GM12878 (cell line): ENCODE measurements at regions not wholly inside any gene's neighbourhood (a gene's known extent, or its start where the extent isn't known, plus 50 kb on each side); places are given as distances from the start of the nearest gene placed in this dataset.

ENCODE experiments used
- ATAC-seq: fragments of 200-7000 bp; cut with Tn5 transposase; 3 replicates; pipeline ENCODE4 v1.9.1; 2020; ENCODE audit warnings: mild to moderate bottlenecking, moderate library complexity
- BruUV-seq: library from RNA; stranded (reverse); fragments of 400-500 nt; replicated peaks from 2 replicates; lab custom pipeline; 2021; lab: Mats Ljungman, UMichigan
- CTCF ChIA-PET: fragments of 300-600 bp; sonication (Branson Sonifier 250); formaldehyde crosslinking; extraction: SDS; loops from one replicate; lab custom pipeline; 2021; ENCODE audit warnings: inconsistent platforms; lab: Yijun Ruan, JAX
- POLR2A ChIA-PET: fragments of 350-600 bp; formaldehyde crosslinking; extraction: SDS; loops from one replicate; lab custom pipeline; 2021; ENCODE audit warnings: inconsistent platforms; lab: Charles Lee
- RAD21 ChIA-PET: fragments of 300-600 bp; sonication (Branson Sonifier 250); formaldehyde crosslinking; loops from one replicate; lab custom pipeline; 2023; ENCODE audit warnings: antibody characterized with exemption; ENCODE audit not compliant: unreplicated experiment; lab: Charles Lee
- SMC1A ChIA-PET: fragments of 300-600 bp; sonication (Branson Sonifier 250); formaldehyde crosslinking; loops from one replicate; lab custom pipeline; 2023; ENCODE audit not compliant: unreplicated experiment, uncharacterized antibody; lab: Charles Lee
- DNase-seq: peaks from one replicate; pipeline ENCODE4 v3.0.0-alpha.2; 2011; ENCODE audit warnings: low read depth, low spot score
- FAIRE-seq: peaks from 3 replicates; lab custom pipeline; 2011; peaks lifted over from hg19 to GRCh38; lab: Jason Lieb, UNC
- H2AFZ ChIP-seq: 2 replicates; pipeline ENCODE4 v1.6.0; 2011; ENCODE audit warnings: low read depth, low read length, control low read depth; ENCODE audit not compliant: control insufficient read depth
- H3K27ac ChIP-seq: 2 replicates; pipeline ENCODE4 v1.5.1; 2011; ENCODE audit warnings: control low read depth; ENCODE audit not compliant: control insufficient read depth, insufficient read depth
- H3K27me3 ChIP-seq, 2 experiments: replicated peaks in 1 of 2; 2 replicates each; pipeline versions ENCODE4 v1.6.0 to v1.6.1; 2011; ENCODE audit warnings: low read length in 1 of 2; ENCODE audit not compliant: control insufficient read depth in 2 of 2, insufficient read depth in 2 of 2
- H3K36me3 ChIP-seq, 2 experiments: 2 replicates each; pipeline ENCODE4 v1.5.1; 2011; ENCODE audit warnings: low read length in 1 of 2; ENCODE audit not compliant: control insufficient read depth in 2 of 2, insufficient read depth in 2 of 2
- H3K4me1 ChIP-seq: 2 replicates; pipeline ENCODE4 v1.6.1; 2011; ENCODE audit warnings: mild to moderate bottlenecking, low read length, moderate library complexity, mixed read lengths; ENCODE audit not compliant: control insufficient read depth, insufficient read depth
- H3K4me2 ChIP-seq: 2 replicates; pipeline ENCODE4 v1.6.0; 2011; ENCODE audit warnings: control low read depth; ENCODE audit not compliant: control insufficient read depth, insufficient read depth
- H3K4me3 ChIP-seq: fragments of 200-600 bp; sonication (generic); 2 replicates; pipeline ENCODE4 v1.5.1; 2016
- H3K79me2 ChIP-seq: 2 replicates; pipeline ENCODE4 v1.6.0; 2011; ENCODE audit warnings: low read length; ENCODE audit not compliant: control insufficient read depth, insufficient read depth
- H3K9ac ChIP-seq: 2 replicates; pipeline ENCODE4 v1.8.0; 2011; ENCODE audit warnings: low read length, control low read depth, mixed read lengths; ENCODE audit not compliant: control insufficient read depth, insufficient read depth
- H3K9me3 ChIP-seq: replicated peaks from 3 replicates; pipeline ENCODE4 v1.5.1; 2011; ENCODE audit warnings: mild to moderate bottlenecking, low read length; ENCODE audit not compliant: control insufficient read depth, insufficient read depth
- H4K20me1 ChIP-seq: 2 replicates; pipeline ENCODE4 v1.6.0; 2011; ENCODE audit not compliant: control insufficient read depth, insufficient read depth
- BCL11A ChIP-seq: IDR thresholded peaks from 2 replicates; pipeline ENCODE4 v1.6.1; 2011; ENCODE audit warnings: low read depth, low read length
- CUX1 ChIP-seq: IDR thresholded peaks from 2 replicates; pipeline ENCODE4 v1.6.1; 2012; ENCODE audit warnings: improper control_type of control experiment, low read depth, low read length; ENCODE audit not compliant: insufficient replicate concordance
- DPF2 ChIP-seq: fragments of 450-650 bp; IDR thresholded peaks from 2 replicates; pipeline ENCODE4 v1.6.1; 2017; ENCODE audit warnings: mild to moderate bottlenecking
- ETV6 ChIP-seq, 2 experiments: fragments of 450-650 bp in 1 of 2; IDR thresholded peaks in 1 of 2; conservative IDR thresholded peaks in 1 of 2; 2 replicates each; pipeline ENCODE4 v1.6.1; 2014; ENCODE audit warnings: antibody characterized with exemption in 1 of 2, borderline replicate concordance in 1 of 2, low read depth in 1 of 2, mild to moderate bottlenecking in 1 of 2, moderate library complexity in 1 of 2
- NBN ChIP-seq: fragments of 450-650 bp; IDR thresholded peaks from 2 replicates; pipeline ENCODE4 v1.6.1; 2016
- NFYB ChIP-seq: IDR thresholded peaks from 2 replicates; pipeline ENCODE4 v1.6.1; 2011; ENCODE audit warnings: low read depth, mild to moderate bottlenecking, low read length, improper control_type of control experiment, moderate library complexity; ENCODE audit not compliant: insufficient read depth
- PAX8 ChIP-seq: fragments of 450-650 bp; IDR thresholded peaks from 2 replicates; pipeline ENCODE4 v1.6.1; 2017; ENCODE audit warnings: mild to moderate bottlenecking, moderate library complexity
- TCF12 ChIP-seq: IDR thresholded peaks from 2 replicates; pipeline ENCODE4 v1.6.1; 2011; ENCODE audit warnings: low read depth, mild to moderate bottlenecking, low read length
- ZNF217 ChIP-seq: fragments of 450-650 bp; IDR thresholded peaks from 2 replicates; pipeline ENCODE4 v1.6.1; 2017; ENCODE audit warnings: antibody characterized with exemption, mild to moderate bottlenecking
- WGBS: methylation state at CpG from one replicate; pipeline ENCODE4 v1.1.6; 2016; ENCODE audit warnings: low lambda C conversion rate; ENCODE audit not compliant: insufficient replicate concordance, insufficient coverage; ENCODE audit errors: missing lambda C conversion rate; 5-methylcytosine and 5-hydroxymethylcytosine counted together
- in situ Hi-C: fragments of 300-500 bp; cut with MboI; formaldehyde crosslinking; loops from 9 replicates; pipeline ENCODE4 v1.14.3; 2018; ENCODE audit warnings: mixed read lengths
- intact Hi-C: fragments of 100-400 bp; cut with micrococcal nuclease; formaldehyde crosslinking; loops from one replicate; pipeline ENCODE4 v1.14.2; 2022; ENCODE audit not compliant: unreplicated experiment
- TF ChIP-seq, protein P1 (sequence below): IDR thresholded peaks from 2 replicates; pipeline ENCODE4 v1.6.1; 2012; ENCODE audit warnings: mild to moderate bottlenecking, low read depth, low read length

DNA sequence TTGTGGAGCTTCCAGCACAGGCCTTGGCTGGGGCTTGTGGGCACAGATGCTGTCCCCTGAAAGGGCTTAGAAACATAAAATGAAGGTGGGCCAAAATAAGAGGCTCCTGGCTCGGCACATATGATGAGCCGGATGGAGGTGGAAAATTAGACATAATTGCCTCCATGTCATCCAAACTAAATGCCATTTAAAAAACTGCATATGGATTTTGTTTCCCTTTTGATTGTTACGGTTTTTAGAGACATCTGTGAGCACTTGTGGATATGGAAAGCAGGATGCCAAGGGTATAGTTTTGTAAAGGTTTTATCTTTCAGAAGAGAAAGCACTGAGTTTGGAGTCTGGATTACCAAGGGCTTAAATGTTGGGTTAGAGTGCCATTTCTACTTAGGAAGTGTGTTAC is 498.3 kb downstream of the RIT2 start:
- no TSS peak for BruUV-seq
- DNase-seq, result no peak

More for the DNA sequence above, 498.3 kb downstream of the RIT2 start:
- Histone ChIP-seq H2AFZ (no peak overlapping the region), H3K4me1 (no peaks in the 10 kb centered on the region), H4K20me1 (no peaks in the 10 kb centered on the region), H3K4me2 (no peak overlapping the region), H3K4me3 (no peak overlapping the region), H3K36me3 (no peaks in the 10 kb centered on the region), H3K79me2 (no peaks in the 10 kb centered on the region), H3K27ac (no peak overlapping the region), H3K9ac (no peak overlapping the region), H3K9me3 (no peaks in the 10 kb centered on the region), H3K27me3 (no peaks in the 10 kb centered on the region)
- intact Hi-C loops (no loop called here), in situ Hi-C loops (no loop called here)
- ChIA-PET CTCF (no interaction called here), SMC1A (no interaction called here), RAD21 (no interaction called here), POLR2A (no interaction called here)
- FAIRE-seq (no peak), ATAC-seq (no peak)
- WGBS, result 21% methylated on average over 3 of the region's 3 CpGs
- TF ChIP-seq CUX1, result no peak
- TF ChIP-seq DPF2, result no peak
- TF ChIP-seq ETV6 (conservative IDR thresholded peaks at IDR 0.05 in 1 of 2, IDR thresholded peaks at IDR 0.05 in 1 of 2; ENCODE audit: borderline replicate concordance in 1 of 2, low read depth in 1 of 2), result no peak
- TF ChIP-seq NFYB, result no peak
- no peak for TF ChIP-seq BCL11A
- TF ChIP-seq, protein P1, sequence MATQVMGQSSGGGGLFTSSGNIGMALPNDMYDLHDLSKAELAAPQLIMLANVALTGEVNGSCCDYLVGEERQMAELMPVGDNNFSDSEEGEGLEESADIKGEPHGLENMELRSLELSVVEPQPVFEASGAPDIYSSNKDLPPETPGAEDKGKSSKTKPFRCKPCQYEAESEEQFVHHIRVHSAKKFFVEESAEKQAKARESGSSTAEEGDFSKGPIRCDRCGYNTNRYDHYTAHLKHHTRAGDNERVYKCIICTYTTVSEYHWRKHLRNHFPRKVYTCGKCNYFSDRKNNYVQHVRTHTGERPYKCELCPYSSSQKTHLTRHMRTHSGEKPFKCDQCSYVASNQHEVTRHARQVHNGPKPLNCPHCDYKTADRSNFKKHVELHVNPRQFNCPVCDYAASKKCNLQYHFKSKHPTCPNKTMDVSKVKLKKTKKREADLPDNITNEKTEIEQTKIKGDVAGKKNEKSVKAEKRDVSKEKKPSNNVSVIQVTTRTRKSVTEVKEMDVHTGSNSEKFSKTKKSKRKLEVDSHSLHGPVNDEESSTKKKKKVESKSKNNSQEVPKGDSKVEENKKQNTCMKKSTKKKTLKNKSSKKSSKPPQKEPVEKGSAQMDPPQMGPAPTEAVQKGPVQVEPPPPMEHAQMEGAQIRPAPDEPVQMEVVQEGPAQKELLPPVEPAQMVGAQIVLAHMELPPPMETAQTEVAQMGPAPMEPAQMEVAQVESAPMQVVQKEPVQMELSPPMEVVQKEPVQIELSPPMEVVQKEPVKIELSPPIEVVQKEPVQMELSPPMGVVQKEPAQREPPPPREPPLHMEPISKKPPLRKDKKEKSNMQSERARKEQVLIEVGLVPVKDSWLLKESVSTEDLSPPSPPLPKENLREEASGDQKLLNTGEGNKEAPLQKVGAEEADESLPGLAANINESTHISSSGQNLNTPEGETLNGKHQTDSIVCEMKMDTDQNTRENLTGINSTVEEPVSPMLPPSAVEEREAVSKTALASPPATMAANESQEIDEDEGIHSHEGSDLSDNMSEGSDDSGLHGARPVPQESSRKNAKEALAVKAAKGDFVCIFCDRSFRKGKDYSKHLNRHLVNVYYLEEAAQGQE, result no peak
- TF ChIP-seq PAX8, result no peak
- TF ChIP-seq ZNF217, result no peak
- TF ChIP-seq NBN, result no peak
- TF ChIP-seq TCF12, result no peak
